GM21825 (cell line): ENCODE measurements at regions not wholly inside any gene's neighbourhood (a gene's known extent, or its start where the extent isn't known, plus 50 kb on each side); places are given as distances from the start of the nearest gene placed in this dataset.

Experiments used
- ATAC-seq: cut with Tn5 transposase; IDR thresholded peaks from one replicate; pipeline ENCODE4 v1.9.1; 2021; ENCODE audit warnings: mild to moderate bottlenecking, moderate library complexity; ENCODE audit not compliant: unreplicated experiment

DNA sequence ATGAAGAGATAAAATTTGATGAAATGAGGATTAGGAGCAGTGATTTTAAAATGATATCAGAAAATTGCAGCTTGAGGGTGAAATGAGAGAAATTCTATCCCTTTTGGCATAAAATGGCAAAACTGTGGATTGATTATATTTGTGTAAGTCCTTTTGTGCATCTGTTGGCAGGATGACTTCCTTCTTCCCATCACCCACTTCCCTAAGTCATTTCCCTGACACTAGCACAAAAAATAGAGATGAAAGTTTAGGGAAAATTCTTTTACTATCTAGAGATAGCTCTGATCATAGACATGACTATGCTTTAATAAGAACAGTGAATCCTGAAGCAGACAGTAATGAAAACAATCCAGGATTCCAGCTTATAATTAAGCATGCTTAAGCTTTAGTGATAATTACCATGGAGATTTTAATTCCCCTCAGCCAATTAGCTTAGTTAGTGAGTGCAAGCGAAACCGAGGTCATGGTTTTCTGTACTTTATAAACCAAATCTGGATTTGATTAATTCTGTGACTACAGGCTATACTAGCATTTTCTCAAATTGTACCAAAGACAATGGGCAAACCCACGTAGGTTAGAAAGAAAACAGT lies 163.6 kb upstream of the TARS1 start:
- ATAC-seq, result no peak

DNA sequence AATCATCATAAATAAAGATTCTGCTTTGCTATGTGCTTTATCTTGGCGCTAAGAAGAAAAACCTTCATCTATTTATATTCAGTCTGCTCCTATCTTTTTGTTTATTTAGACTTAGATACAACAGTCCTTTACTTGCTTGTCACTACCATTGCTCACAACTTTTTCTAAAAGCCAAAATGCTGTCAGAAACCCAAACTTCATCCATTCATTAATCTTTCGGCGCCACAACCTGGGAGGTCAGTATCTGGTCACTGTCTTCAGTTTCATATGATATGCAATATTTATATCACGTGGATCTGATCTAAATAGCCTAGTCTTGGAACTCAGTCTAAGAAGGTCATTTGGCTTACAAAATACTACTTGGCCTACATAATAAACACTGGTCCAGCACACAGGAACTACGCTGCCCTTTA lies 159.3 kb upstream of the TARS1 start:
- no peak for ATAC-seq

DNA sequence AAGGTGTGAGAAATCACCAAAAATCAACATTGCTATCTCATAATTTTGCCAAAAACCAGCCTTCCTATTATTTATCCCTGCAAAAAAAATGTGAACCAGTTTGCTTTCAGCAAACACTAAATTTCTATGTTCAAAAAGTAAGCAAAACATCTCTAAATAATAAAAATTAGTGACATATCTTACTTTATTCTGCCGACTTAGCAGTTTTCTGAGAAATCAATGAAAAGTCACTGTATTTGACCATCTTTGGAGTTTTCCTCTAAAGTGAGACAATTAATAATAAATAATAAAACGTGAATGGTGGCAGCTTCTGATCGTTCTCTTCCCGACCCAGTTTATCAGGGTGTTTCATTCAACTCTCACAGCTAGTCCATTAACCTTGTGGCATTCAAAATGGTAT lies 158.6 kb upstream of the TARS1 start:
- no peak for ATAC-seq

DNA sequence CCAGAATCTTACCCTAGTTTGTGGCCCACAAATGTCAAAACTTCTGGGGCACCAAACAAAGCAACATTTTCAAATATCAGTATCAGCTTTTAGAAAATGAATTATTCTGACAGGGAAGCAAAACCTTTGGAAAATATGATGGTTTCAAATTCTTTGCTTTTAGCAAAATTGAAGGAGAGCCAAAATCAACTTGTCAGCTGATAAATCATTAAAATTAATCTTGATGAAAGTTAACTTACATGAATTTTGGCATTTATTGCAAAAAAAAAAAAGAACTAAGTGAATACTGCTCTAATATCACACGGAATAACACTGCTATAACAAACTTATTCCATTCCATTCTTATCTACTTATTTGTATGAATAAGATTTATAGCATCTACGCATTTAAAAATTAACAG lies 158.1 kb upstream of the TARS1 start:
- no peak for ATAC-seq

DNA sequence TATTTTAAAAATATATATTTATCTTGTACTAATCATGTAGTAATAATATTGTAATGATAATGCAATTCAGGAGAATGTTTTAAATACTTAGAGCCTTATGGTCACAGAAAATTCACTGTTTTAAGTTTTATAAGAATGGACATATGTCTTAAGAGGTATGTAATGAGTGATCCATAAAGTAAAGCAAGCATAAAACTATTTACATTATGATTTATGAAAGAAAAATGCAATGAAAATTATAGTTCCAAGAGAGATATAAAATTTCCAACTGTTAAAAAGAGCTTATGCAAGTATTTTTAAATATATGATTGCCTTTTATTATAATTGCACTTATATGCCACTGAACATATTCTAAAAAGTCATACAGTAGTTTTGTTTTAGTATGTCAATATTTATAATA lies 157.5 kb upstream of the TARS1 start:
- ATAC-seq, result no peak

DNA sequence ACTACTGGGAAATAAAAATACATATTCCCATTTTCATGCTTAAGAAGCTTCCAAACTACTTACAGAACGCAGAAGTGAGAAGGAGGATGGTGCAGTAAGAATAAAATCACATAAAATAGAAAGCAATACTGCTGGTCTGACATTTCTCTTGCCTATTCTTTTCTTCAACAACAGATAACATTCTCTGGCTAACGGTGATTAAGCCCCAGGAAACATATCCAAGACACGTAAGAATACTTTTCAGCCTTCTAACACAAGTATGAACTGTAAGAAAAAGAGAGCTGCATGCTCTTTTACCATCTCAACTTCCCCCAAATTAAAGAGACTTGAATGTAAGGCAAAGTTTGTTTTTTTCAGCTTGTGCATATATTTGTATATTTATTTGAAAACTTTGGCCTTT lies 156.1 kb upstream of the TARS1 start:
- no peak for ATAC-seq

DNA sequence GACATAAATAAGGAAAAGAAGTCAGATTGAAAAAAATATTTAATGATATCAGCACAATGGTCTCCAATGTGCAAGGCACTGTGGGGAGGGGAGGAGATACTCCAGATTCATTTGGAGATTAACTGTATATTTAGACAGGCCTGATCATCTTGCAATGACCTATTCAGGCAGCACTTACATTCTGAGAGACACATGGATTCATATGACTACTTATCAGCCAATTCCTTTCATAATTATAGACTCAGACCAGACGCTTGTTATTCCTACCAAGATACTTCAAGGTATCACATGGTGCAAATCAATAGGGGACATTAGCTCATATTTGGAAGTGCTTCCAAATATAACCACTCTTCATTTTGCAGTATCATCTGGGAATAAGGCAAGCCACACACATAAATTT lies 153.5 kb upstream of the TARS1 start:
- ATAC-seq, result no peak

DNA sequence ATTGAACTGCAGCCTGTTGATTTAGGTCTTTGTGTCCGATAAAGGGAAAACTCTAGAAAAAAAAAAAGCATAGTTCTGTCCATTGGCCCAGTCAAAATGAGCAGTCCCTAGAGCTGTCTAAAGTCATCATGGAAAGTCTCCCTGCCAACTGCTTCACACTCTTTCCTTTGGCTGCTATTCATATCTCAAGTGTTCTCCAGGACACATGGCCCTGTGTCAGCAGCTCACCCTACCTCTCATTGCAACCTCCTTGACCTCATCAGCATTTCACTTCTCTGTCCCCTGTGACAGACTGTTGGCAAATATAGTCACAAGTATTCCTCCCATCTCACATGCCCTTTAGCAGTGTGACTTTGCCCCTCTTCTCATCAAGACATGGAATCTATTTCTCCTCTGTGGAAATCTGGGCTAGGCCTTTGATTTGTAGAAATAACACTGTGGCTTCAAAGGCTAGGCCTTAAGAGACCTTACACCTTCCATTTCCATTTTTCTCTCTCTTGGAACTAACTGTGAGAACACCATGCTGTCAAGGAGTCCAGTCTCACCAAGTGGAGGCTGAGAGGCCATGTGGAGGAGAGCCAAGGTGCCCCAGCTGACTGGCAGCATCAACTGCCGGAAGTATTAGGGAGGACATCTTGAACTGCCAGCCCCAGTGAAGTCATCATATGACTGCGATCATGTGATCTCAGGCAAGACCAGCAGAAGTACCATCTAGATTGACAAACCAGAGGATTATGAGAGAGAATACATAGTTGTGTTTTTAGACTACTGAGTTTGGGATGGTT lies 149.4 kb upstream of the TARS1 start:
- no peak for ATAC-seq

DNA sequence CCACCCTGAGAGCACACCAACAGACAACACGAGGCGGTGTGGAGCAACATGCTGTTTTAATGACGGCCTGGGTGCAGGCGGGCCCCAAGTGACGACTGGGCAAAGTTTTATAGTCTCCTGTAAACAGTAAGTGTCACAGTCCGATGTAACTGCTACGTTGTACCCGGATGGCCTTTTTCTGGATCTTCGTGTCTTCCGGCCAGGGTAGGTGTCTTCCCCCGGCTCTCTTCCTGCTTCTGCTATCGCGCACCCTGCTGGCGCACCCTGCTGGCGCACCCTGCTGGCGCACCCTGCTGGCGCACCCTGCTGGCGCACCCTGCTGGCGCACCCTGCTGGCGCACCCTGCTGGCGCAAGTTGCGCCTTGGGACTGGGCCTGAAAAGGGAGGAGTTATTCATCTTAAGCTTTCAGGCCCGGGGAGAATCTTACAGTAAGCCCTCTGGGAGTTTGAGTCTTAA lies 143.0 kb upstream of the TARS1 start:
- ATAC-seq, result no peak

DNA sequence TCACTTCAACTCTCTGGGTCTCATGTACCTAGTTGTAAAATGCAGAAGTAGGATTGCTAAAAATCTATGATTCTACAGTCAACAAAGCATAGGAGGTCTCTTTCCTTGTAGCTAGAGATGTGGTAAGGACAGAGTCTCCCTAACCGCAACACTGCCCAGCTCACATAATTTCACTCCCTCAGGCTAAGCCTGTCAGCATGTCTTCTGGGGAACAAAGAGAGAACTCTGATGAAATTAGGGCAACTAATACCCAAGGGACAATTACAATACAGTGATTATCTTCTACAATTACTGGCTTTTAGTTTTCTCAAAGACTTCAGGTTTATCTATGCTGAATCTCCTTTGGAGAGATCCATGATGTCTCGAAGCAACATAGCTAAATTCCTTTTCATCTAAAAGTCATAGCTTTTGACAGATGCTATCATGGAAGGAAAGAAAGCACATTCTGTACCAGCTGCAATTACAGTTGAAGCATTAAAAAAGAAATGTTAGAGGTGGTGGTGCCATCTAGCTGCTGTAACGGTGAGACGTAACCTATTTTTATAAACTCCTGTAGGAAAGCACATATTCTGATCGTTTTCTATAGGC lies 141.1 kb upstream of the TARS1 start:
- peak; percentile 46 for ATAC-seq

DNA sequence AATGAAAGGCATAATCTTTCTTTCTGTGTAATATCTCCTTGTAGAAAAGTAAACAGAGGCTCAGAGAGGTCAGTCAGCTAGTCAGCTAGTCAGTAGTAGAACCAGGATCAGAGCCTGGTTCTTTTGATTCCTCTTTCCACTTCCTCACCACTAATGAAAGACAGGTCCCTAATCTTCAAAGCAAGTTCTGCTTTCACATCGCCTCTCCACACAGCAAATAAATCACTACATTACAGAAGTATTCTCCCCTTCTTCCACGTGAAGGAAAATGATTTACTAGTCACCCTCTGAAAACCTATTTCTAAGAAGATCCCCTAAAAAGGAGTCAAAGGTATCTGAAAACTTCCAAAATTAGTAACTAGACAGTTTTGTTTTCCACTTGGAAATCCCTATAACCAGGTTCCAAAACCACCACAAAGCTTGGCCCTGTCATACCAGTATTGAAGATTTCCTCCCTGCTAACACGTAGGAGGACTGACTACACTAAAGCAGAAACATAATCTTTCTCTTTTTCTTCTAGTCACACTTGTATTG lies 140.5 kb upstream of the TARS1 start:
- peak; percentile 74 for ATAC-seq

DNA sequence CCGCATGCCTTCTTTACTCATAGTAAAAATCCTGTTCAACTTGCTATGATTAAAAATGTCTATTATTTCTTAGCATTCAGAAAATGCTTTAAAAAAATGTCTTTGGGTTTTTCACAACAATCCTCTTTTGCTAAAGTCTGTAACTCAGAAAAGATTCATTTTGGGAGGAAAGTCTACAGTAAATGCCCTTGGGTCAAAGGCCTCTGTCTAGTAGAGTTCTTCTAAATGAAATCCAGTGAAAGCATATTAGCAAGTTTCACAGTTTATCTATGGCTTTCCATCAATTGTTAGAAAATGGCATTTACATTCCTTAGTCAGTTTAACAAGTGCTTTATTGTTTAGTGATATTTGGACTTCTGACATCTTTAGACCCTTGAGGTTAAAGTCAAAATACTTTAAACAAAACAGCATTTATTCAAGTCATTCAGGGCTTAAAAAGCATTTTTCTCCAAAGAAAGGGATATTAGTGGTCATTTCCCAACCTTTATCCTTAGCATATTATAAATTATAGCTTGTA lies 137.1 kb upstream of the TARS1 start:
- no peak for ATAC-seq

DNA sequence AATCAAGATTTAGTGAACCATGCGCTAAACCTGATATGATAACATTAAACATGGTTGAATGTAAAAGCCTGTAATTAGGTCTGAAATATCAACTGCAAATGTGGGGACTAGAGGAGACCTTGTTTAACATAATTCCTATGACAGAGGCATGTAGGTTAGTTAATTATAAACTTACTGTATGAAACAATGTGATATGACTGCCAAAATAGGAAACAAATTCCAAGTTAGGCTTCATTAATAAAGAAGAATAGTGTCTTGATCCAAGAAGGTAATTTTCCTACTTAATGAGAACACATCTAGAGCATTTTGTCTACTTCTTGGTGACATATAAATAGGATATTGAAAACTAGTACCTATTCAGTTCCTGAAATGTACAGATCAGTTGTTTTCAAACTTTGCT lies 136.2 kb upstream of the TARS1 start:
- no peak for ATAC-seq

DNA sequence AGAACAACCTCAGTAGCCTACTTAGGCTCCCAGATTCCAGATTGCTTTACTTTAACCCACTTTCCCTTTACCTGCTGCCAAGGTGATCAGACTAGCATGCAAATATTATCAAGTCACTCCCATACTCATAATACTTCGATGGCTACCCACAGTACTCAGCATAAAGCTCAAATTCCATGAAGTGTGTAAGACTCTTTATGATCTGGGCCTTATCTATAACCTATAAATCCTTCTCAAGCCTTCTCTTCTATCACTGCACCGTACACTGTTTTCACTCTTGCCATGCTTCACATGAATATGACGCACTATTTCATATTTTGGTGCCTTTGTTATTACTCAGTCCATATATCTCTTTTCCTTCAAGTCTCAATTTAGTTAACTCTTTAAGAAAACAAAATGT lies 135.2 kb upstream of the TARS1 start:
- no peak for ATAC-seq

DNA sequence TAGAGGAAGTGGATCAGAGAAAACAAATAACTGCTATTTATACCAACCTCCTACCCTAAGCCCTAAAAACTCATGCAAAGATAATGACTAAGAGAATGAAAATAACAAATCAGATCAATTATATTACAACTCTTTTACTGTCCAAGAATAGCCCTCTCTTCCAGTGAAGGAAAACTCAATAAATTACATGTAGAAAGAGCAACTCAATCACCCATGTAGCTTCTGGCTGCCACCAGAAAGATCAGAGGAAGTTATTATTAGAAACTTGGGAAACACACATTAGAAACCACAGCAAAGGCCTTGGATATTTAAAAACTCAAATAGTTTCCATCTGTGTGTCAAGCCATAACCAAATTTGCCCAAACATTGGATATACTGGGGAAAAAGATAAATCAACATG lies 134.0 kb upstream of the TARS1 start:
- ATAC-seq, result no peak

DNA sequence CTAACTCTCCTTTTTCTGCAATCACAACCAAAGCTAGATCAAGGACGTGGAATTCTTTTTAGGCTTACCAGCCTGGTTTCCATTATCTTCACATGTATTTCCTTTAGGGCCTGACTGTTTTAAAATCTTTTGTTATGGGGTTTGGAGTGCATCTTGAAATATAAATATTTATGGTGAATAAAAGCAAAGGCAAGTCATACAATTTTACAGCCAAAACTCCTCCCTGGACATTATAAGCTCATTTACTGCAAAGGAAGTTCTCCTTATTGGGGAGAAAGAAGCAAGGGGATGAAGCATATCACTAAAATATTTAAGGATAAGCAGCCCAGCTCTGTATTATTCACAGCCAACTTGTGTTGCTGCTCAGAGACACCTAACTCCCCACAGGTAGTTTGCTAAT lies 132.2 kb upstream of the TARS1 start:
- ATAC-seq, result no peak

DNA sequence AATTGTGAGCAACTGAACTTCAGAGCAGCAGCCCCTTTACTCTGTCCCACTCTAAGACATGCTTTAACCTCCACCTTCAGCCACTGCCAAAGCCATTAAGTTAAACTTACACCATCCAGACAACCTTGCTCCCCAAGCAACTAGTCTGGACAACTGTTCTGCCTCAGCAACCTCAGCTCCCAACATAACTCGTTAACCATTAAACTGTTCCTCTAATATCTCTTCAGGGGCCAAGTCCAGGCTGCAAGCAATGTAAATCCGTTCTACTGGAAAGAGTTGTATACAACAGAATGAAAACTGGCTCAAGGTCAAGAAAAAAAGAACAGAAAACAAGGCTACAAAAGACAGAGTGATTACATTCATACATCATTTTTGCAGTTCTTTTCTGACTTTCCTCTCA lies 131.7 kb upstream of the TARS1 start:
- ATAC-seq, result no peak

DNA sequence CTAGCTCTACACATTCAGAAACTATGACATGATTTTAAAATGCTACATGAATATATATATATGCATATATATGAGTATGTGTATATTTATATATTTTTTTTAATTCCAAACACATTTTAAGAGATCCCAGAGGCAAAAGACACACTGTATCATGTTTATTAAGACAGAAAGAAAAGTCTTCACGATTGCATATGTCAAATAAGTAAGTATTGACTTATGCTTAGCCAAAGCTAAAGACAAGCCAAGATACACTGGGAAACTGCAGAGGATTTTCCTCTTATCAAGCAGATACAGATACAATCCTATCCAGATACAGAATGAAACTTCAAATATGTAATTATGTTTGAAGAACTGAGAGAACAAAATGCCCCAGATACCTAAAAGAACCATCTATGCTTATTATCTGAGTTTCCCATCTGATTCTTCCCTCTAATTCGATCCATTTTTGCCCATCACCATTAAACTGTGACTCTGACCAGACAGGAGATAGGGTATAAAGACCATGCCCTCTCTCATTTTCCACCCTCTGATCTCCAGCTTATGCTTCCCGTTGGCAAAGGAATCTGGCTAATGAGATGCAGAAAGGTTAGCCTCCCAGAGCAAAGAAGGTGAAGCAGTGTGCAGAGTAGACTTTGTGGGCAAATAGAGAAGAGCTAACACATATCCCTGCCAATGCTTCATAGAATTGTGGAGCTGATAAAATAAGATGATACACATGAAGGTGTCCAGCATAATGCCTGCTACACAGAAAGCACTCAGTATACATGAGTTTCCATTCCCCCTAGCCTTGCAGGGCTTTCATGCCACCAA lies 131.0 kb upstream of the TARS1 start:
- ATAC-seq, result no peak

DNA sequence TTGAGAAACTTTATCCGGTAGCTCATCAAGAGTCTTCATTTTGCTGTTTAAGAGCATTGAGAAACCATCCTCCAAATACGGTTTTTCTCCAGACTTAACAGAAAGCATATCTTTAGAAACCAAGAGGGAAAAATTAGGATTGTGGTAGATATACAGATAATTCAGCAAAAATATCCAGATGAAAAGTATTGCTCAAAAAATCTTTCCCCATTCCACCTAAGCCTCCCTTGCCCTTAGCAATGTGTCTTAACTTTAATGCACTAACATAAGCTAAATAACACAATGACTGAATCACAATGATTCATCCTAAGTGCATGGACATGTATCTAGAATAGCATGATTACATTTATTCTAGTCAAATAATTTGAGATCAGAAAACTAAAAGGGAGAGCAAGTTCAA lies 130.3 kb upstream of the TARS1 start:
- no peak for ATAC-seq

DNA sequence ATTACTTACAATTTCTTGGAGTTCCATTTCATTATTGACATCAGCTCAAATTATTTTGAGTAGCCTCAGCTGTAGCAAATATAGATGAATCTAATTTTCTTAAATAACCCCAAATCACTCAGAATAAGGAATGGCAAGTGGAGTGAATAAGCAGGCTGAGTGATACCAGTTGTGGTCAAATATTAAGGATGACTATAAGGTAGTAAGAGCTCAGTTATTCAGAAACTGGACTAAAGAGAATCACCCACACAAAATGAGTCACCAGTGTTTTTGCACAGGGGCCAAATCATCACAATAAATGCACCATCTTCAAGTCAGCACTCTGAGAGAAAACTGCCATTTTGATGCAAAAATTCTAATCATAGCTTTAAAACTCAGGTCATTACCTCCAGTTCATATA lies 128.9 kb upstream of the TARS1 start:
- ATAC-seq, result no peak
